ENCODE measurements at regions not wholly inside any gene's neighbourhood (a gene's known extent, or its start where the extent isn't known, plus 50 kb on each side); places are given as distances from the start of the nearest gene placed in this dataset.
"Not testable (repeated sequence)": the region's sequence is repeated elsewhere in the genome, so short reads cannot be mapped to it uniquely, and the experiment has no call there.

DNA sequence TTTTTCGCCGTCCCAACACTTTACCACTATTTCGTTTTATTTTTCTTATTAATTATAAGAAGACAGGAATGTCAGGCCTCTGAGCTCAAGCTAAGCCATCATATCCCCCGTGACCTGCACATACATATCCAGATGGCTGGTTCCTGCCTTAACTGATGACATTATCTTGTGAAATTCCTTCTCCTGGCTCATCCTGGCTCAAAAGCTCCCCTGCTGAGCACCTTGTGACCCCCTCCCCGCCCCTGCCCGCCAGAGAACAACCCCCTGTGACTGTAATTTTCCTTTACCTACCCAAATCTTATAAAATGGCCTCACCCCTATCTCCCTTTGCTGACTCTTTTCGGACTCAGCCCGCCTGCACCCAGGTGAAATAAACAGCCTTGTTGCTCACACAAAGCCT, 978.9 kb downstream of the EPHA3 start:
- not testable (repeated sequence) for TF ChIP-seq EP300, POLR2A, POLR2AphosphoS5 (IDR thresholded peaks at IDR 0.05)
- TF ChIP-seq, protein P1, sequence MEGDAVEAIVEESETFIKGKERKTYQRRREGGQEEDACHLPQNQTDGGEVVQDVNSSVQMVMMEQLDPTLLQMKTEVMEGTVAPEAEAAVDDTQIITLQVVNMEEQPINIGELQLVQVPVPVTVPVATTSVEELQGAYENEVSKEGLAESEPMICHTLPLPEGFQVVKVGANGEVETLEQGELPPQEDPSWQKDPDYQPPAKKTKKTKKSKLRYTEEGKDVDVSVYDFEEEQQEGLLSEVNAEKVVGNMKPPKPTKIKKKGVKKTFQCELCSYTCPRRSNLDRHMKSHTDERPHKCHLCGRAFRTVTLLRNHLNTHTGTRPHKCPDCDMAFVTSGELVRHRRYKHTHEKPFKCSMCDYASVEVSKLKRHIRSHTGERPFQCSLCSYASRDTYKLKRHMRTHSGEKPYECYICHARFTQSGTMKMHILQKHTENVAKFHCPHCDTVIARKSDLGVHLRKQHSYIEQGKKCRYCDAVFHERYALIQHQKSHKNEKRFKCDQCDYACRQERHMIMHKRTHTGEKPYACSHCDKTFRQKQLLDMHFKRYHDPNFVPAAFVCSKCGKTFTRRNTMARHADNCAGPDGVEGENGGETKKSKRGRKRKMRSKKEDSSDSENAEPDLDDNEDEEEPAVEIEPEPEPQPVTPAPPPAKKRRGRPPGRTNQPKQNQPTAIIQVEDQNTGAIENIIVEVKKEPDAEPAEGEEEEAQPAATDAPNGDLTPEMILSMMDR (IDR thresholded peaks at IDR 0.05), result not testable (repeated sequence)
